Ishikawa (cell line): ENCODE measurements at regions not wholly inside any gene's neighbourhood (a gene's known extent, or its start where the extent isn't known, plus 50 kb on each side); places are given as distances from the start of the nearest gene placed in this dataset.

Experiments used
- CEBPB ChIP-seq: IDR thresholded peaks from 2 replicates; pipeline ENCODE4 v1.6.1; 2012
- CREB1 ChIP-seq: IDR thresholded peaks from 2 replicates; pipeline ENCODE4 v1.6.1; 2012; ENCODE audit warnings: low read depth
- EGR1 ChIP-seq: IDR thresholded peaks from 2 replicates; pipeline ENCODE4 v1.6.1; 2012
- EP300 ChIP-seq: IDR thresholded peaks from 2 replicates; pipeline ENCODE4 v1.6.1; 2012; ENCODE audit warnings: borderline replicate concordance
- FOXM1 ChIP-seq: IDR thresholded peaks from 2 replicates; pipeline ENCODE4 v1.6.1; 2012; ENCODE audit warnings: low read depth, borderline replicate concordance
- NFIC ChIP-seq: IDR thresholded peaks from 2 replicates; pipeline ENCODE4 v1.6.1; 2012
- RAD21 ChIP-seq: IDR thresholded peaks from 2 replicates; pipeline ENCODE4 v1.6.1; 2012; ENCODE audit warnings: low read depth
- TAF1 ChIP-seq: IDR thresholded peaks from 2 replicates; pipeline ENCODE4 v1.6.1; 2012; ENCODE audit warnings: low read depth, mild to moderate bottlenecking
- TCF12 ChIP-seq: IDR thresholded peaks from 2 replicates; pipeline ENCODE4 v1.6.1; 2012; ENCODE audit warnings: low read depth
- YY1 ChIP-seq: IDR thresholded peaks from 2 replicates; pipeline ENCODE4 v1.6.1; 2012; ENCODE audit warnings: low read depth
- TF ChIP-seq, protein P1 (sequence below): IDR thresholded peaks from 2 replicates; pipeline ENCODE4 v1.6.1; 2012
- TF ChIP-seq, protein P2 (sequence below): IDR thresholded peaks from 2 replicates; pipeline ENCODE4 v1.6.1; 2012
- TF ChIP-seq, protein P3 (sequence below): IDR thresholded peaks from 2 replicates; pipeline ENCODE4 v1.6.1; 2012; ENCODE audit warnings: low read depth, mild to moderate bottlenecking

DNA sequence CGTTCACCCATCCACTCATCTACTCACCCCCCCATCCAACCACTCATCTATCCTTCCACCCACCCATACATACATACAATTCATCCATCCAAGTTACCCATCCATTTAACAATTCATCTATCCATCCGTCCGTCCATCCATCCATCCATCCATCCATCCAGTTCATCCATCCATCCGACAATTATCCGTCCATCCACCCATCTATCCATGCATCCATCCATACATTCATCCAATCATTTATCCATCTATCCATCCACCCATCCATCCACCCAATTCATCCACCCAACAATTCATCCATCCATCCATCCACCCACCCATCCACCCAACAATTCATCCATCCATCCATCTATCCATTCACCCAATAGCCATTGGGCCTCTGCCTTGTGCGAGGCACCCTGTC is 173.2 kb upstream of the MVB12B start:
- no peak for TF ChIP-seq EGR1
- TF ChIP-seq RAD21 = no peak
- TF ChIP-seq TCF12 = no peak
- TF ChIP-seq TAF1 = no peak
- TF ChIP-seq, protein P1, sequence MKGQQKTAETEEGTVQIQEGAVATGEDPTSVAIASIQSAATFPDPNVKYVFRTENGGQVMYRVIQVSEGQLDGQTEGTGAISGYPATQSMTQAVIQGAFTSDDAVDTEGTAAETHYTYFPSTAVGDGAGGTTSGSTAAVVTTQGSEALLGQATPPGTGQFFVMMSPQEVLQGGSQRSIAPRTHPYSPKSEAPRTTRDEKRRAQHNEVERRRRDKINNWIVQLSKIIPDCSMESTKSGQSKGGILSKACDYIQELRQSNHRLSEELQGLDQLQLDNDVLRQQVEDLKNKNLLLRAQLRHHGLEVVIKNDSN = no peak
- TF ChIP-seq YY1 = no peak
- TF ChIP-seq EP300 = no peak
- TF ChIP-seq, protein P2, sequence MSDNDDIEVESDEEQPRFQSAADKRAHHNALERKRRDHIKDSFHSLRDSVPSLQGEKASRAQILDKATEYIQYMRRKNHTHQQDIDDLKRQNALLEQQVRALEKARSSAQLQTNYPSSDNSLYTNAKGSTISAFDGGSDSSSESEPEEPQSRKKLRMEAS = no peak
- no peak for TF ChIP-seq FOXM1
- no peak for TF ChIP-seq NFIC
- TF ChIP-seq, protein P3, sequence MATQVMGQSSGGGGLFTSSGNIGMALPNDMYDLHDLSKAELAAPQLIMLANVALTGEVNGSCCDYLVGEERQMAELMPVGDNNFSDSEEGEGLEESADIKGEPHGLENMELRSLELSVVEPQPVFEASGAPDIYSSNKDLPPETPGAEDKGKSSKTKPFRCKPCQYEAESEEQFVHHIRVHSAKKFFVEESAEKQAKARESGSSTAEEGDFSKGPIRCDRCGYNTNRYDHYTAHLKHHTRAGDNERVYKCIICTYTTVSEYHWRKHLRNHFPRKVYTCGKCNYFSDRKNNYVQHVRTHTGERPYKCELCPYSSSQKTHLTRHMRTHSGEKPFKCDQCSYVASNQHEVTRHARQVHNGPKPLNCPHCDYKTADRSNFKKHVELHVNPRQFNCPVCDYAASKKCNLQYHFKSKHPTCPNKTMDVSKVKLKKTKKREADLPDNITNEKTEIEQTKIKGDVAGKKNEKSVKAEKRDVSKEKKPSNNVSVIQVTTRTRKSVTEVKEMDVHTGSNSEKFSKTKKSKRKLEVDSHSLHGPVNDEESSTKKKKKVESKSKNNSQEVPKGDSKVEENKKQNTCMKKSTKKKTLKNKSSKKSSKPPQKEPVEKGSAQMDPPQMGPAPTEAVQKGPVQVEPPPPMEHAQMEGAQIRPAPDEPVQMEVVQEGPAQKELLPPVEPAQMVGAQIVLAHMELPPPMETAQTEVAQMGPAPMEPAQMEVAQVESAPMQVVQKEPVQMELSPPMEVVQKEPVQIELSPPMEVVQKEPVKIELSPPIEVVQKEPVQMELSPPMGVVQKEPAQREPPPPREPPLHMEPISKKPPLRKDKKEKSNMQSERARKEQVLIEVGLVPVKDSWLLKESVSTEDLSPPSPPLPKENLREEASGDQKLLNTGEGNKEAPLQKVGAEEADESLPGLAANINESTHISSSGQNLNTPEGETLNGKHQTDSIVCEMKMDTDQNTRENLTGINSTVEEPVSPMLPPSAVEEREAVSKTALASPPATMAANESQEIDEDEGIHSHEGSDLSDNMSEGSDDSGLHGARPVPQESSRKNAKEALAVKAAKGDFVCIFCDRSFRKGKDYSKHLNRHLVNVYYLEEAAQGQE = no peak
- TF ChIP-seq CREB1 = no peak
- TF ChIP-seq CEBPB = no peak
